Gastroesophageal sphincter (tissue), 4 donors: ENCODE measurements at regions not wholly inside any gene's neighbourhood (a gene's known extent, or its start where the extent isn't known, plus 50 kb on each side); places are given as distances from the start of the nearest gene placed in this dataset.
"Not testable (repeated sequence)": the region's sequence is repeated elsewhere in the genome, so short reads cannot be mapped to it uniquely, and the experiment has no call there.

Experiments
- ATAC-seq: fragments of 150-250 bp; one replicate; pipeline ENCODE4 v1.9.1; 2016; ENCODE audit warnings: mild to moderate bottlenecking, moderate library complexity
- H3K27ac ChIP-seq, 4 donors: fragments of 200-600 bp; sonication (generic) in 3 of 4; 1 replicate in 3 of 4; 2 replicates in 1 of 4; pipeline ENCODE4 v1.5.1; 2016 to 2019
- H3K27me3 ChIP-seq: fragments of 200-600 bp; sonication (generic); one replicate; pipeline ENCODE4 v1.5.1; 2019
- H3K36me3 ChIP-seq, 2 donors: fragments of 200-600 bp; sonication (generic); one replicate each; pipeline ENCODE4 v1.5.1; 2019; ENCODE audit warnings: control low read depth in 1 of 2
- H3K4me1 ChIP-seq, 3 donors: fragments of 200-600 bp; sonication (generic); 1 replicate in 2 of 3; 2 replicates in 1 of 3; pipeline ENCODE4 v1.5.1; 2016 to 2019; ENCODE audit warnings: control low read depth in 2 of 3
- H3K4me3 ChIP-seq, 2 donors: fragments of 200-600 bp; sonication (generic); one replicate each; pipeline ENCODE4 v1.5.1; 2019; ENCODE audit warnings: mild to moderate bottlenecking in 1 of 2, moderate library complexity in 1 of 2
- H3K9me3 ChIP-seq, 3 donors: fragments of 200-600 bp; sonication (generic); one replicate each; pipeline ENCODE4 v1.5.1; 2017 to 2019; ENCODE audit warnings: control low read depth in 2 of 3
- CTCF ChIP-seq, 4 experiments: fragments of 200-600 bp in 2 of 4; fragments of 450-650 bp in 2 of 4; sonication (generic) in 1 of 4; IDR thresholded peaks; one replicate each; pipeline ENCODE4 v1.5.1; 2017 to 2019; ENCODE audit warnings: antibody characterized with exemption in 4 of 4, mild to moderate bottlenecking in 2 of 4, moderate library complexity in 2 of 4
- EP300 ChIP-seq: sonication (generic); formaldehyde crosslinking; IDR thresholded peaks from one replicate; pipeline ENCODE4 v1.6.1; 2017; ENCODE audit warnings: antibody characterized with exemption, mild to moderate bottlenecking
- POLR2A ChIP-seq, 2 donors: fragments of 450-650 bp; IDR thresholded peaks; one replicate each; pipeline ENCODE4 v1.6.1; 2017; ENCODE audit warnings: antibody characterized with exemption in 2 of 2, mild to moderate bottlenecking in 2 of 2, moderate library complexity in 1 of 2
- POLR2AphosphoS5 ChIP-seq: sonication (generic); formaldehyde crosslinking; IDR thresholded peaks from one replicate; pipeline ENCODE4 v1.6.1; 2017; ENCODE audit warnings: antibody characterized with exemption
- WGBS, 2 donors: methylation state at CpG; one replicate each; pipeline ENCODE4 v1.1.5; 2018; ENCODE audit warnings: low coverage in 1 of 2; 5-methylcytosine and 5-hydroxymethylcytosine counted together

GRCh38 chr9:24900179-24900578 lies 354.5 kb upstream of the IZUMO3 start:
- TF ChIP-seq POLR2A (IDR thresholded peaks at IDR 0.05) (no peak), EP300 (no peak), POLR2AphosphoS5 (no peak), CTCF (IDR thresholded peaks at IDR 0.05) (no peak)
- H3K36me3 ChIP-seq: no peaks in the 10 kb centered on the region
- no peaks in the 10 kb centered on the region for H3K27me3 ChIP-seq
- H3K4me3 ChIP-seq: no peak overlapping the region
- H3K4me1 ChIP-seq: no peaks in the 10 kb centered on the region
- ATAC-seq: no peak
- H3K9me3 ChIP-seq: no peaks in the 10 kb centered on the region
- no peak overlapping the region for H3K27ac ChIP-seq

GRCh38 chr9:24899463-24899862 lies 353.8 kb upstream of the IZUMO3 start:
- Histone ChIP-seq H3K4me3 (no peak overlapping the region), H3K9me3 (no peaks in the 10 kb centered on the region), H3K27ac (no peak overlapping the region), H3K4me1 (no peaks in the 10 kb centered on the region), H3K27me3 (no peaks in the 10 kb centered on the region), H3K36me3 (no peaks in the 10 kb centered on the region)
- WGBS, 2 donors: 59 to 65% methylated on average over 4 of the region's 4 CpGs
- TF ChIP-seq POLR2AphosphoS5 (no peak), EP300 (no peak)
- ATAC-seq: no peak

- ATAC-seq: no peak
- H3K4me3 ChIP-seq: no peak overlapping the region
Measured at GRCh38 chr9:24897826-24898225, 352.1 kb upstream of the IZUMO3 start.

GRCh38 chr9:24881361-24881760 lies 335.7 kb upstream of the IZUMO3 start:
- Histone ChIP-seq H3K36me3 (no peaks in the 10 kb centered on the region), H3K9me3 (no peaks in the 10 kb centered on the region), H3K4me1 (no peaks in the 10 kb centered on the region), H3K27me3 (no peaks in the 10 kb centered on the region), H3K4me3 (no peak overlapping the region), H3K27ac (no peak overlapping the region)
- TF ChIP-seq EP300 (no peak), CTCF (IDR thresholded peaks at IDR 0.05) (no peak), POLR2AphosphoS5 (no peak), POLR2A (IDR thresholded peaks at IDR 0.05) (no peak)
- WGBS, 2 donors: 73 to 92% methylated on average over 3 of the region's 3 CpGs
- no peak for ATAC-seq

More at GRCh38 chr9:24897826-24898225, 352.1 kb upstream of the IZUMO3 start:
- Histone ChIP-seq H3K9me3 (no peaks in the 10 kb centered on the region), H3K27me3 (no peaks in the 10 kb centered on the region), H3K36me3 (no peaks in the 10 kb centered on the region), H3K27ac (no peak overlapping the region), H3K4me1 (no peaks in the 10 kb centered on the region)
- 89 to 90% methylated on average over 3 to 14 of the region's 15 CpGs for WGBS, 2 donors
- TF ChIP-seq POLR2A (IDR thresholded peaks at IDR 0.05) (no peak), POLR2AphosphoS5 (no peak), CTCF (IDR thresholded peaks at IDR 0.05) (no peak), EP300 (no peak)

GRCh38 chr9:24879591-24879990 lies 333.9 kb upstream of the IZUMO3 start:
- no peak for TF ChIP-seq POLR2A (IDR thresholded peaks at IDR 0.05)
- ATAC-seq: no peak
- Histone ChIP-seq H3K36me3 (no peaks in the 10 kb centered on the region), H3K4me1 (no peaks in the 10 kb centered on the region), H3K27me3 (no peaks in the 10 kb centered on the region), H3K4me3 (no peak overlapping the region), H3K27ac (no peak overlapping the region), H3K9me3 (no peaks in the 10 kb centered on the region)
- WGBS, 2 donors: 73 to 94% methylated on average over 2 of the region's 2 CpGs

- not testable (repeated sequence) for H3K27me3 ChIP-seq, H3K36me3 ChIP-seq, H3K4me3 ChIP-seq, H3K9me3 ChIP-seq, ATAC-seq, H3K27ac ChIP-seq, H3K4me1 ChIP-seq
- WGBS, 2 donors: 57% methylated on average over 1 of the region's 1 CpG; no CpG with 5 or more reads in 1 of the 2 donors
Measured at GRCh38 chr9:24856601-24857000, 310.9 kb upstream of the IZUMO3 start.
